ENCODE measurements at regions not wholly inside any gene's neighbourhood (a gene's known extent, or its start where the extent isn't known, plus 50 kb on each side); places are given as distances from the start of the nearest gene placed in this dataset.

GRCh38 chr16:47817048-47817447 lies 338.7 kb downstream of the ABCC12 start:
- TF ChIP-seq POLR2A (IDR thresholded peaks at IDR 0.05), result no peak
- TF ChIP-seq, protein P1, sequence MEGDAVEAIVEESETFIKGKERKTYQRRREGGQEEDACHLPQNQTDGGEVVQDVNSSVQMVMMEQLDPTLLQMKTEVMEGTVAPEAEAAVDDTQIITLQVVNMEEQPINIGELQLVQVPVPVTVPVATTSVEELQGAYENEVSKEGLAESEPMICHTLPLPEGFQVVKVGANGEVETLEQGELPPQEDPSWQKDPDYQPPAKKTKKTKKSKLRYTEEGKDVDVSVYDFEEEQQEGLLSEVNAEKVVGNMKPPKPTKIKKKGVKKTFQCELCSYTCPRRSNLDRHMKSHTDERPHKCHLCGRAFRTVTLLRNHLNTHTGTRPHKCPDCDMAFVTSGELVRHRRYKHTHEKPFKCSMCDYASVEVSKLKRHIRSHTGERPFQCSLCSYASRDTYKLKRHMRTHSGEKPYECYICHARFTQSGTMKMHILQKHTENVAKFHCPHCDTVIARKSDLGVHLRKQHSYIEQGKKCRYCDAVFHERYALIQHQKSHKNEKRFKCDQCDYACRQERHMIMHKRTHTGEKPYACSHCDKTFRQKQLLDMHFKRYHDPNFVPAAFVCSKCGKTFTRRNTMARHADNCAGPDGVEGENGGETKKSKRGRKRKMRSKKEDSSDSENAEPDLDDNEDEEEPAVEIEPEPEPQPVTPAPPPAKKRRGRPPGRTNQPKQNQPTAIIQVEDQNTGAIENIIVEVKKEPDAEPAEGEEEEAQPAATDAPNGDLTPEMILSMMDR (IDR thresholded peaks at IDR 0.05), result no peak
